ENCODE measurements at regions not wholly inside any gene's neighbourhood (a gene's known extent, or its start where the extent isn't known, plus 50 kb on each side); places are given as distances from the start of the nearest gene placed in this dataset.

DNA sequence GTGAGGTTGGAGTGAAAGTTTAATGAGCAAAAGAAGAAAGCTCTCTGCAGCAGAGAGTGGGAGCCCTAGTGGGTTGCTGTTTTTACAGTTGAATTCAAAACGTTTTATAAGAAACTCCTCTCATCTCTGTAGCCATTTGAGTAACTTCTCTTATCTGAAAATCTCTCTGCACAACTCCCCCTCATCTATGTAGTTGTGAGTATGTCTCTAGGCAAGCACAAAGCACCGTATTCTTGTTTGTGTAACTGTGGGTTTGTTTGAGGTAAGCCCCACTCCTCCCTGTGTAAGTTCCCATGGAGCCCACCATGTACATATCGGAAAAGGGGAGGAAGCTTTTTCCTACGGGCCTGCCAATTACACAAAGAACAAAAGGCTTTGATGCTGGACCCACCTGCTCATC is 56.5 kb upstream of the GOLGA6L2 start:
- TF ChIP-seq SIN3A (IDR thresholded peaks at IDR 0.05; ENCODE audit: borderline replicate concordance, insufficient read depth, low read depth, low read length), result no peak
- TF ChIP-seq, protein P1, sequence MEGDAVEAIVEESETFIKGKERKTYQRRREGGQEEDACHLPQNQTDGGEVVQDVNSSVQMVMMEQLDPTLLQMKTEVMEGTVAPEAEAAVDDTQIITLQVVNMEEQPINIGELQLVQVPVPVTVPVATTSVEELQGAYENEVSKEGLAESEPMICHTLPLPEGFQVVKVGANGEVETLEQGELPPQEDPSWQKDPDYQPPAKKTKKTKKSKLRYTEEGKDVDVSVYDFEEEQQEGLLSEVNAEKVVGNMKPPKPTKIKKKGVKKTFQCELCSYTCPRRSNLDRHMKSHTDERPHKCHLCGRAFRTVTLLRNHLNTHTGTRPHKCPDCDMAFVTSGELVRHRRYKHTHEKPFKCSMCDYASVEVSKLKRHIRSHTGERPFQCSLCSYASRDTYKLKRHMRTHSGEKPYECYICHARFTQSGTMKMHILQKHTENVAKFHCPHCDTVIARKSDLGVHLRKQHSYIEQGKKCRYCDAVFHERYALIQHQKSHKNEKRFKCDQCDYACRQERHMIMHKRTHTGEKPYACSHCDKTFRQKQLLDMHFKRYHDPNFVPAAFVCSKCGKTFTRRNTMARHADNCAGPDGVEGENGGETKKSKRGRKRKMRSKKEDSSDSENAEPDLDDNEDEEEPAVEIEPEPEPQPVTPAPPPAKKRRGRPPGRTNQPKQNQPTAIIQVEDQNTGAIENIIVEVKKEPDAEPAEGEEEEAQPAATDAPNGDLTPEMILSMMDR (IDR thresholded peaks at IDR 0.05), result no peak
- TF ChIP-seq, protein P2, sequence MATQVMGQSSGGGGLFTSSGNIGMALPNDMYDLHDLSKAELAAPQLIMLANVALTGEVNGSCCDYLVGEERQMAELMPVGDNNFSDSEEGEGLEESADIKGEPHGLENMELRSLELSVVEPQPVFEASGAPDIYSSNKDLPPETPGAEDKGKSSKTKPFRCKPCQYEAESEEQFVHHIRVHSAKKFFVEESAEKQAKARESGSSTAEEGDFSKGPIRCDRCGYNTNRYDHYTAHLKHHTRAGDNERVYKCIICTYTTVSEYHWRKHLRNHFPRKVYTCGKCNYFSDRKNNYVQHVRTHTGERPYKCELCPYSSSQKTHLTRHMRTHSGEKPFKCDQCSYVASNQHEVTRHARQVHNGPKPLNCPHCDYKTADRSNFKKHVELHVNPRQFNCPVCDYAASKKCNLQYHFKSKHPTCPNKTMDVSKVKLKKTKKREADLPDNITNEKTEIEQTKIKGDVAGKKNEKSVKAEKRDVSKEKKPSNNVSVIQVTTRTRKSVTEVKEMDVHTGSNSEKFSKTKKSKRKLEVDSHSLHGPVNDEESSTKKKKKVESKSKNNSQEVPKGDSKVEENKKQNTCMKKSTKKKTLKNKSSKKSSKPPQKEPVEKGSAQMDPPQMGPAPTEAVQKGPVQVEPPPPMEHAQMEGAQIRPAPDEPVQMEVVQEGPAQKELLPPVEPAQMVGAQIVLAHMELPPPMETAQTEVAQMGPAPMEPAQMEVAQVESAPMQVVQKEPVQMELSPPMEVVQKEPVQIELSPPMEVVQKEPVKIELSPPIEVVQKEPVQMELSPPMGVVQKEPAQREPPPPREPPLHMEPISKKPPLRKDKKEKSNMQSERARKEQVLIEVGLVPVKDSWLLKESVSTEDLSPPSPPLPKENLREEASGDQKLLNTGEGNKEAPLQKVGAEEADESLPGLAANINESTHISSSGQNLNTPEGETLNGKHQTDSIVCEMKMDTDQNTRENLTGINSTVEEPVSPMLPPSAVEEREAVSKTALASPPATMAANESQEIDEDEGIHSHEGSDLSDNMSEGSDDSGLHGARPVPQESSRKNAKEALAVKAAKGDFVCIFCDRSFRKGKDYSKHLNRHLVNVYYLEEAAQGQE (IDR thresholded peaks at IDR 0.05; ENCODE audit: insufficient read depth in 1 of 2, low read depth in 2 of 2, low read length in 1 of 2), result no peak
